LNCaP clone FGC (cell line): ENCODE measurements at regions not wholly inside any gene's neighbourhood (a gene's known extent, or its start where the extent isn't known, plus 50 kb on each side); places are given as distances from the start of the nearest gene placed in this dataset.

ENCODE experiments used
- DNase-seq: peaks from one replicate; pipeline ENCODE4 v3.0.0-alpha.2; 2011; ENCODE audit warnings: low read depth
- H3K4me3 ChIP-seq: 2 replicates; pipeline ENCODE4 v1.5.1; 2011; ENCODE audit warnings: mild to moderate bottlenecking, low read depth, low read length, control low read depth
- CTCF ChIP-seq: IDR thresholded peaks from 2 replicates; pipeline ENCODE4 v1.5.1; 2012; ENCODE audit warnings: mild to moderate bottlenecking; ENCODE audit not compliant: control insufficient read depth, insufficient read depth; ENCODE audit errors: extremely low read depth

- no peak for TF ChIP-seq CTCF
- DNase-seq: no peak
- no peak overlapping the region for H3K4me3 ChIP-seq
These were observed 630.5 kb upstream of the MEF2C start for GRCh38 chr5:89513299-89514044.

GRCh38 chr5:89504051-89504450 lies 621.1 kb upstream of the MEF2C start:
- no peak for TF ChIP-seq CTCF
- no peak overlapping the region for H3K4me3 ChIP-seq
- DNase-seq: no peak

- no peak for TF ChIP-seq CTCF
- DNase-seq: no peak
- no peak overlapping the region for H3K4me3 ChIP-seq
These were observed 616.8 kb upstream of the MEF2C start for GRCh38 chr5:89499787-89500186.

GRCh38 chr5:89498699-89499098 lies 615.7 kb upstream of the MEF2C start:
- TF ChIP-seq CTCF: no peak
- H3K4me3 ChIP-seq: no peak overlapping the region
- no peak for DNase-seq

GRCh38 chr5:89493414-89493813 lies 610.4 kb upstream of the MEF2C start:
- TF ChIP-seq CTCF: no peak
- H3K4me3 ChIP-seq: no peak overlapping the region
- no peak for DNase-seq

GRCh38 chr5:89484962-89485361 lies 602.0 kb upstream of the MEF2C start:
- no peak for DNase-seq
- TF ChIP-seq CTCF: no peak
- H3K4me3 ChIP-seq: no peak overlapping the region
